K562 (cell line): ENCODE measurements at regions not wholly inside any gene's neighbourhood (a gene's known extent, or its start where the extent isn't known, plus 50 kb on each side); places are given as distances from the start of the nearest gene placed in this dataset.

Source experiments
- ATF1 ChIP-seq, 2 experiments: fragments of 450-650 bp in 1 of 2; IDR thresholded peaks; 2 replicates each; pipeline ENCODE4 v1.6.1; 2016; ENCODE audit warnings: missing compliant biosample characterization in 1 of 2, missing genetic modification characterization in 1 of 2
- ATF3 ChIP-seq, 2 experiments: fragments of 450-650 bp in 1 of 2; sonication (generic) in 1 of 2; formaldehyde crosslinking in 1 of 2; IDR thresholded peaks in 1 of 2; conservative IDR thresholded peaks in 1 of 2; 2 replicates each; pipeline versions ENCODE4 v1.6.1 to v1.8.1; 2016 to 2023; ENCODE audit warnings: mild to moderate bottlenecking in 2 of 2, moderate library complexity in 2 of 2, inconsistent platforms in 1 of 2, missing genetic modification reagents in 1 of 2
- PREB ChIP-seq: sonication (generic); formaldehyde crosslinking; IDR thresholded peaks from 2 replicates; pipeline ENCODE4 v1.8.1; 2023; ENCODE audit warnings: mild to moderate bottlenecking, missing genetic modification reagents
- REST ChIP-seq, 2 experiments: fragments of 450-650 bp; formaldehyde crosslinking in 1 of 2; IDR thresholded peaks; 2 replicates each; pipeline versions ENCODE4 v1.4.0 to v1.6.1; 2014 to 2020; ENCODE audit warnings: mild to moderate bottlenecking in 2 of 2, borderline replicate concordance in 1 of 2, low read depth in 1 of 2
- YY1 ChIP-seq, 3 experiments: IDR thresholded peaks; 2 replicates each; pipeline ENCODE4 v1.6.1; 2011; ENCODE audit warnings: low read length in 2 of 3, mild to moderate bottlenecking in 2 of 3, moderate library complexity in 2 of 3, borderline replicate concordance in 1 of 3, control low read depth in 1 of 3, low read depth in 1 of 3; ENCODE audit not compliant: insufficient read depth in 3 of 3, insufficient replicate concordance in 2 of 3, control insufficient read depth in 1 of 3, insufficient read length in 1 of 3; ENCODE audit errors: extremely low read depth in 1 of 3
- ZNF354B ChIP-seq: fragments of 250-450 bp; sonication (Bioruptor Pico); IDR thresholded peaks from 2 replicates; pipeline ENCODE4 v1.4.0; 2020
- TF ChIP-seq, protein P1 (sequence below), 2 experiments: IDR thresholded peaks; 2 replicates each; pipeline ENCODE4 v1.6.1; 2011; ENCODE audit warnings: borderline replicate concordance in 1 of 2, control low read depth in 1 of 2, low read depth in 1 of 2, low read length in 1 of 2, mild to moderate bottlenecking in 1 of 2, mixed read lengths in 1 of 2, moderate library complexity in 1 of 2; ENCODE audit not compliant: insufficient read depth in 1 of 2, insufficient read length in 1 of 2, poor library complexity in 1 of 2, severe bottlenecking in 1 of 2; ENCODE audit errors: extremely low read depth in 1 of 2

DNA sequence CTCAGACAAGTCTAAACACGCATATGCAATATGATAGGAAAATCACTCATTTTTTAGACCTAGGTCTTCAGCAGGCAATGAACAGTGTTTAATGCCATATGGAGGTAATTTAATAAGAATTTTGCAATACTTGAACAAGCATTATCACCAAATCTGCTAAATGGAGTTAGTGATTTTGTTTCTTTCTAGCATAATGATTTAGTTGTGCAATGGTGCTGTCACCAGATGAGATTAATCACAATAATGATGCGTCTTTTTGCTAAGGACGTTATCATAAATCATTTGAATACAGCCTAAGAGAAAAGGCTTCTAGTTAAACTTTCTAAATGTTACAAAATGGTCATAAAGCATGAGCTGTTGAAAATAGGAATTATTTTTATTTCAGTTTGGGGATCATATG lies 170.0 kb upstream of the SLC16A7 start:
- TF ChIP-seq YY1 (IDR thresholded peaks at IDR 0.05; ENCODE audit: borderline replicate concordance in 1 of 3, control insufficient read depth in 1 of 3, extremely low read depth in 1 of 3, insufficient read depth in 3 of 3, insufficient read length in 1 of 3, insufficient replicate concordance in 2 of 3, low read depth in 1 of 3, low read length in 2 of 3) (no peak), REST (IDR thresholded peaks at IDR 0.05; ENCODE audit: borderline replicate concordance) (no peak), REST (CRISPR knock-in tag; IDR thresholded peaks at IDR 0.05; ENCODE audit: low read depth) (no peak), ATF1 (CRISPR knock-in tag; IDR thresholded peaks at IDR 0.05) (no peak), ATF1 (tag; IDR thresholded peaks at IDR 0.05) (no peak), ATF3 (IDR thresholded peaks at IDR 0.05) (no peak), ATF3 (CRISPR knock-in tag; conservative IDR thresholded peaks at IDR 0.05) (no peak), ZNF354B (CRISPR knock-in tag) (no peak), PREB (CRISPR knock-in tag) (no peak)
- TF ChIP-seq, protein P1, sequence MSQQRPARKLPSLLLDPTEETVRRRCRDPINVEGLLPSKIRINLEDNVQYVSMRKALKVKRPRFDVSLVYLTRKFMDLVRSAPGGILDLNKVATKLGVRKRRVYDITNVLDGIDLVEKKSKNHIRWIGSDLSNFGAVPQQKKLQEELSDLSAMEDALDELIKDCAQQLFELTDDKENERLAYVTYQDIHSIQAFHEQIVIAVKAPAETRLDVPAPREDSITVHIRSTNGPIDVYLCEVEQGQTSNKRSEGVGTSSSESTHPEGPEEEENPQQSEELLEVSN (IDR thresholded peaks at IDR 0.05; ENCODE audit: borderline replicate concordance in 1 of 2, extremely low read depth in 1 of 2, insufficient read depth in 1 of 2, insufficient read length in 1 of 2, low read depth in 1 of 2, low read length in 1 of 2, poor library complexity in 1 of 2, severe bottlenecking in 1 of 2), result no peak
